ENCODE measurements at regions not wholly inside any gene's neighbourhood (a gene's known extent, or its start where the extent isn't known, plus 50 kb on each side); places are given as distances from the start of the nearest gene placed in this dataset.

DNA sequence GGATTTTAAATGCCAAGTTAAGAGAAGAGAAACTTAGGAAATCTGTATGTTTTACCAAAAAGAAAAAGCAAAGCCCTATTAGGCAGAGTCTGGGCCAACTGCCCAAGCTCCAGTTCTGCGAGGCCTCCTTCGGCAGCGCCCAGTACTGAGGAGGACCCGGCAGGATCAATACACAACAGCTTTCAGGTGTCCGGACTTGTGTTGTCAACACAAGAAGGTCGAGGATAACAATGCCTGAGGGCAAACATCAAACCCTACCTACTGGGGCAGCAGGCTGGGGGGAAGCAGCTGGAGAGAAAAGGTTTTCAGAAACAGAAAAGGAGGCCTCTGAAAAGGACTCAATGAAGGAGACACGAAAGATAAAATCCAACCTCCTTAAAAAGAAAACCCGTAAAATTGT is 98.1 kb upstream of the GJB5 start:
- TF ChIP-seq CTCF (IDR thresholded peaks at IDR 0.05; ENCODE audit: poor library complexity), result no peak
- TF ChIP-seq EZH2phosphoT487 (IDR thresholded peaks at IDR 0.05; ENCODE audit: low read depth, severe bottlenecking, unreplicated experiment), result no peak
- TF ChIP-seq EZH2 (IDR thresholded peaks at IDR 0.05; ENCODE audit: borderline replicate concordance), result no peak

Data from hepatocyte (in vitro differentiated cells).